Subcutaneous abdominal adipose tissue (tissue), 5 donors: ENCODE measurements at regions not wholly inside any gene's neighbourhood (a gene's known extent, or its start where the extent isn't known, plus 50 kb on each side); places are given as distances from the start of the nearest gene placed in this dataset.

Source experiments
- H3K27ac ChIP-seq: one replicate; pipeline ENCODE4 v1.7.0; 2013; ENCODE audit warnings: low read depth, mild to moderate bottlenecking, inconsistent platforms, low read length, moderate library complexity
- H3K27me3 ChIP-seq, 5 donors: one replicate each; pipeline ENCODE4 v1.7.0; 2013; ENCODE audit warnings: low read length in 5 of 5, inconsistent platforms in 1 of 5; ENCODE audit not compliant: control insufficient read depth in 5 of 5, insufficient read depth in 4 of 5
- H3K36me3 ChIP-seq, 5 donors: one replicate each; pipeline ENCODE4 v1.7.0; 2013; ENCODE audit warnings: low read length in 5 of 5; ENCODE audit not compliant: control insufficient read depth in 5 of 5, insufficient read depth in 5 of 5
- H3K4me1 ChIP-seq, 5 donors: one replicate each; pipeline ENCODE4 v1.7.0; 2013; ENCODE audit warnings: low read length in 5 of 5, mild to moderate bottlenecking in 3 of 5, moderate library complexity in 1 of 5; ENCODE audit not compliant: control insufficient read depth in 5 of 5, insufficient read depth in 5 of 5
- H3K4me3 ChIP-seq, 5 donors: one replicate each; pipeline ENCODE4 v1.7.0; 2013; ENCODE audit warnings: low read length in 5 of 5, low read depth in 1 of 5
- H3K9ac ChIP-seq, 5 donors: one replicate each; pipeline ENCODE4 v1.7.0; 2013; ENCODE audit warnings: low read length in 5 of 5, mild to moderate bottlenecking in 4 of 5, moderate library complexity in 3 of 5
- H3K9me3 ChIP-seq, 5 donors: one replicate each; pipeline ENCODE4 v1.7.0; 2013; ENCODE audit warnings: low read length in 5 of 5; ENCODE audit not compliant: control insufficient read depth in 5 of 5
- donor health status: healthy.
- donor health status: healthy.
- donor health status: healthy.
- donor health status: healthy.
- donor health status: healthy.

DNA sequence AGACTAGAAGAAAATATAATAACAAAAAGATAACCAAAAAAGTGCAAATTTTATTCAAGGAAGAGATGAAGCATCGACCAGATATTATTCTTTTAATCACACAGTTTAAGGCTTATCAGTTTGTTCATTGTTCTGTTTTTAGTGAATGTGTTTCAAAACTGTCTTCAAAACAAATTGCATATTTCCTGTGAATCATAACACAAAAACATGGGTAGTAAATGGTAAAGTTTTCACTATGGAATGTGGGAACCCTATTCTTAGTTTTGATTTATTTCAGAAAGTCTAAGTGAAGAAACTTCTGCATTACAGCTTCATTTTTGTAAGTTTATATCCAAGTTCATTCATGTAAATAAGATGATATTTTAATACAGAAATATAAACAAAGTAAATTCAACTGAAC lies 207.6 kb upstream of the LUZP2 start:
- H3K9me3 ChIP-seq = peaks cover 0 to 4% (median 0%) of the 10 kb centered on the region in 5 donors
- no peak overlapping the region for H3K9ac ChIP-seq
- no peaks in the 10 kb centered on the region for H3K4me1 ChIP-seq
- H3K4me3 ChIP-seq = no peak overlapping the region
- H3K27me3 ChIP-seq = no peaks in the 10 kb centered on the region
- no peaks in the 10 kb centered on the region for H3K36me3 ChIP-seq
- H3K27ac ChIP-seq = no peak overlapping the region

DNA sequence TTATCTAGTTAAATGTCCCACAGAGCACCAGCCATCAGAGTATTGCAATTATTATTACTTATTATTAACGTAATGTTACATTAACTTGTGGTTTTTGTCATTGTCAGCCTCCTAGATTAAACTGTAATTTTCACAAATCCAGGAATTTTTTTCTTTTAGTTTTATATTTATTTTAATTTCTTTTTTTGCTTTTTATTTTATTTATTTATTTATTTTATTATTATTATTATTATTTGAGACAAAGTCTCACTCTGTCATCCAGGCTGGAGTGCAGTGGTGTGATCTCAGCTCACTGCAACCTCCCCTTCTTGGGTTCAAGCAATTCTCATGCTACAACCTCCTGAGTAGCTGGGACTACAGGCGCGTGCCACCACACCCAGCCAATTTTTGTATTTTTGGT lies 202.9 kb upstream of the LUZP2 start:
- Histone ChIP-seq H3K36me3 (no peaks in the 10 kb centered on the region), H3K4me3 (no peak overlapping the region), H3K9ac (no peak overlapping the region), H3K9me3 (no peaks in the 10 kb centered on the region), H3K4me1 (no peaks in the 10 kb centered on the region), H3K27ac (no peak overlapping the region), H3K27me3 (no peaks in the 10 kb centered on the region)

DNA sequence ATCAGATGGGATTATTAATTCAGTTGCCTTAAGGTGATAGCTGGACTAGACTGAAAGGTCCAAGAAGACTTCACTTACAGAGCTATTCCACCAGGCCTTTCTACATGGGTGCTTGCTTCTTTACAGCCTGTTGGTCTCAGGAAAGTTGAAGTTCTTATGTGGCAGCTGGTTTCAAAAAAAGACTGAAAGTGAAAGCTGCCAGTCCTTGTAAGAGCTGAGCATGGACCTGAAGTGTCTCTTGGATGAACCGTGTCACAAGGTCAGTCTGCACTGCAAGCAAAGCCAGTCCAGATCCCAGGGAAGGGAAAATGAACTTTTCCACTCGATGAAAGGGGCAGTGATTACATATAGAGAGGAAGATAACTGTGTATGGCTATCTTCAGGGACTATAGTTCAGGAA lies 201.5 kb upstream of the LUZP2 start:
- no peaks in the 10 kb centered on the region for H3K4me1 ChIP-seq
- no peak overlapping the region for H3K9ac ChIP-seq
- H3K4me3 ChIP-seq = no peak overlapping the region

DNA sequence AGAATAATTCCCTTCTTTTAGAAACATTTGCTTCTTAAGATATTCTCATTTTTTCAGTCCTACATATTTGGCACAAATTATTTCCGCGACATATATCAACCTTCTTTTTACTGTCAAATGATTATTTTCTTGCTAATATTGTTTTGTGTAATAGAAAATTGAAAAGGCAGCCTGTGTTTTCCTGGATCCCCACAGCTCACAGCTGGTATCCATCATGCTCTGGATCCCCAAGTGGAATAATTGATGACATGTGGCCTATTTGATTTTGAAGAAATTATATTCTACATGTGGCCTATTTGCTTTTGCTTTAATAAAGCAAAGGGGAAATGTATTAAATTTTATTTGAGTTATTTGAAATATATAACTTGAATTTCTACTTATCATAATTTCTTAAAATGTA lies 199.4 kb upstream of the LUZP2 start:
- Histone ChIP-seq H3K27me3 (no peaks in the 10 kb centered on the region), H3K27ac (no peak overlapping the region), H3K36me3 (no peaks in the 10 kb centered on the region), H3K9me3 (no peaks in the 10 kb centered on the region), H3K4me3 (no peak overlapping the region), H3K4me1 (no peaks in the 10 kb centered on the region), H3K9ac (no peak overlapping the region)

More for the DNA sequence above, 201.5 kb upstream of the LUZP2 start:
- H3K27ac ChIP-seq = no peak overlapping the region
- H3K9me3 ChIP-seq = no peaks in the 10 kb centered on the region
- no peaks in the 10 kb centered on the region for H3K27me3 ChIP-seq
- H3K36me3 ChIP-seq = no peaks in the 10 kb centered on the region

DNA sequence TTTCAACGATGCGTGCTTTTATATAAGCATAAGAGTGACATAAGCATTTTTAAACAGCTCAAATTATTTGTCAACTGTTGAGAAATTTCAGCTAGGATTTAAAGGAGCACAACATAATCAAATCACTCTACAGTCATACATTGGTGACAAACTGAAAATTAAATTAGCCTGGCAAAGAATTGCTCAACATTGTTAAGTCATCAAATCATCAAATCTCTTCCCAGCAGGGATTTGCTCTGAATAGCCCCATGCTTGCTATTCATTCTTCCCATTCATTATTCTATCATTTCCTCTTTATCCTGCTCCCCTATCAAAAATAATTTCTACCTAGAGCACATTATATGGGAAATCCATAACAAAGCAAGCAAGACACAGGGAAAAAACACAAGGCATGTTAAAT lies 198.7 kb upstream of the LUZP2 start:
- H3K27me3 ChIP-seq = no peaks in the 10 kb centered on the region
- H3K9me3 ChIP-seq = no peaks in the 10 kb centered on the region
- H3K9ac ChIP-seq = no peak overlapping the region
- no peak overlapping the region for H3K4me3 ChIP-seq
- no peaks in the 10 kb centered on the region for H3K4me1 ChIP-seq
- H3K27ac ChIP-seq = no peak overlapping the region
- no peaks in the 10 kb centered on the region for H3K36me3 ChIP-seq

DNA sequence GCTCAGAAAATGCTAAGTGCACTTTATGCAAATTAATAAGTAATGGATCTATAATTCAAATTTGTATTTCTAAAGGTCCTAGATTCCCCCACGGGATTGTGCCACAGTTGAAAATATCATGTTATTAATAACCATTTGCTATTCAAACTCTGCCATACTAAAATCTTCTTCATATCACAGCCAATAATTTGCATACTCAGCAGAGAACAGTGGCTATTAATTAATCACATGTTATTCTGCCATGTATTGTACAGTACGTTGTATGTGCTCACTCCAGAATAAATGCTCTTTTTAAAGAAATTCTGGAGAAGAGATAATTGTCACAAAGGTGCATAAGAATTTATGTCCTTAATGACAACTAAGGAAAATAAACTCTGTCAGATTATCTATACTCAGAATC lies 184.9 kb upstream of the LUZP2 start:
- H3K4me1 ChIP-seq = no peaks in the 10 kb centered on the region
- no peaks in the 10 kb centered on the region for H3K36me3 ChIP-seq
- H3K4me3 ChIP-seq = no peak overlapping the region

DNA sequence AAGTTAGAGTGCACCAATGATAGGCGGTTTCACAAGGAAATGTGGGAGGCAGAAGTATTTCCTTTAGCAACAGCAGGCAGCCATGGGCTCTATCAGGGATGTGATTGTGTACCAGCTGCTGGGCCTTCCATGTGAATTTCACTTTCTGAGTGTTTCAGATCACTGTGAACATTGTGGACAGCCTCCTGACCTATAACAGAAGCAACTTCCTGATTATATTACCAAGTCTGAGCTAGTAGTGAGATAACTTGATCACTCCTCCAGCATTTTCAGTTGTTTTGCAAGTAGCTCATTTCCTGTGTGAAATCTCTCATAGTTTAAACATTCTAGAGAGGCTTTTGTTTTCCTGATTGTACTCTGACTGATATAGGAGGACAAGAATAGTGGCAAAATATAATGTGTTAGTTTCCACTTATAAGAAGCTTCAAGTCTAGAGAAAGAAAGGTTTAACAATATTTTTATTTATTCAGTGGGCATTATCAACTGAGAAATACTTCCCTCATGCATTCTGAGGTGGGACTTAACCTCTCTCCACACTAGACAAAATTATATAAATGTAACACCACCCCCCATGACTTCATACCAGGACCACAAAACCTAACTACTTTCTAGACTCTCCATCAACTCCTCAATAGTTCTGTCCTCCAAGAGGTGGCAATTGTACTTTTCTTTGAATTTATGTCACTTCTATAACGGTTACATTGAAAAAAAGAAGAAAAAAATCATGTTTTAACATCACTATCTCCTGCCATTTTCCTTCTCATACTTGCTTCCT lies 184.2 kb upstream of the LUZP2 start:
- Histone ChIP-seq H3K4me1 (no peaks in the 10 kb centered on the region), H3K9me3 (peaks cover 0 to 6% (median 2%) of the 10 kb centered on the region in 5 donors), H3K36me3 (no peaks in the 10 kb centered on the region), H3K27ac (no peak overlapping the region), H3K9ac (no peak overlapping the region), H3K4me3 (no peak overlapping the region), H3K27me3 (no peaks in the 10 kb centered on the region)

More for the DNA sequence above, 184.9 kb upstream of the LUZP2 start:
- H3K9ac ChIP-seq = no peak overlapping the region
- peaks cover 0 to 6% (median 0%) of the 10 kb centered on the region in 5 donors for H3K9me3 ChIP-seq
- no peak overlapping the region for H3K27ac ChIP-seq
- no peaks in the 10 kb centered on the region for H3K27me3 ChIP-seq

DNA sequence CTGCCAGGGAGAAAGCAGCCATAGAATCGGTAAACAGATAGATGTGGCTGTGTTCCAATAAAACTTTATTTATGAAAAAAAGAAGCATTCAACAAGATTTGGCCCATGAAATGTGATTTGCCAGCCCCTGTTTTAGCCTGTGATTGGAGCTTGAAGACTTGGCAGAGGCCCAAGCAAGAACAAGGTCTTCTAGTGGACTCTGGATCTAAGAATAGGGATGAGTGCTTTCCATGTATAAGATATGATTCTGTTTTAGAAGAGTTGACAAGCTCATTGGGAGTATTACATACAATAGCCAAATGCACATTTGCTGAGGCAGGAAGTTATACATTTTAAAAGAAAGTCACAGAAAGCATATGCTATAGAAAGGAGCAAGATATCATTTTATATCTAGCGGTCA lies 175.6 kb upstream of the LUZP2 start:
- Histone ChIP-seq H3K9me3 (peaks cover 0 to 10% (median 7%) of the 10 kb centered on the region in 5 donors), H3K9ac (no peak overlapping the region), H3K36me3 (no peaks in the 10 kb centered on the region), H3K4me3 (no peak overlapping the region), H3K27ac (no peak overlapping the region), H3K27me3 (no peaks in the 10 kb centered on the region), H3K4me1 (no peaks in the 10 kb centered on the region)

DNA sequence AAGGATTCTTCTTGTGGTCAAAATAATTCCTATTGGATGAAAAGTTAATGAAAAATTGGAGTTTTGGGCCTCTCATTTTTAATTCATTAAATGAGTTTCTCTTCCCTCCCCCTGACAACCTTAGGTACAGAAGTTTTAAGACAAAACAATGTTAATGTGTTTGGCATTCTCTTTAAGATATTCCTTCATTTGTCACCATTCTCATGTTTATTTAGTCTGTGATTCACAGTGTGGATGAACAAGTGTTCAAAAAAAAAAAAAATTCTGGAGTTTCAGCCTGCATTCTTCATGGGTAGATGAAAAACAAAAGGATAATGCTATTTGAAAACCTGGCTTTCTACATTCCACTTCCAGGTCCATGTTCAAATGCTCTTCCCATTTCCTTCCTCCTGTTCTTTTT lies 172.6 kb upstream of the LUZP2 start:
- Histone ChIP-seq H3K27me3 (no peaks in the 10 kb centered on the region), H3K9me3 (no peaks in the 10 kb centered on the region), H3K27ac (no peak overlapping the region), H3K4me1 (no peaks in the 10 kb centered on the region), H3K4me3 (no peak overlapping the region), H3K9ac (no peak overlapping the region), H3K36me3 (no peaks in the 10 kb centered on the region)

DNA sequence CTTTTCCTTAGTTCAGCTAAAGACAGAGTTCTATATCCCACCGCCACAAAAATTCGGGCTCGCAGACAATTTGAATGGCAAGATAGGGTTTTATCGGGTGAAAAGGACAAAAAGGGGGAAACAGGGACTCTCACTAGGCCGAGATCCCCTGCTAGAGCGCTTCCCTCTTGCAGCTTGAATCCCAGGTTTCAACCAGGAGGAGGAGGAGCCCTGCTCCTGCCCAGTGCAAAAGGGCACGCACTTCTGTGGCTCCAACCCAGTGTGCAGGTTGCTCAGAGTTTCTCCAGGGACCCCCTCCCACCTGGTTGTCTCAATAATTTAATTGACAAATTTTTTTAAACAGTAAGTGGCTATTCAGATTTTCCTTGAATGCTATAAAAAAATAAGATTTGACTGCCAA lies 152.6 kb upstream of the LUZP2 start:
- Histone ChIP-seq H3K27ac (no peak overlapping the region), H3K9ac (no peak overlapping the region), H3K36me3 (no peaks in the 10 kb centered on the region), H3K4me1 (no peaks in the 10 kb centered on the region), H3K4me3 (no peak overlapping the region), H3K27me3 (no peaks in the 10 kb centered on the region), H3K9me3 (no peaks in the 10 kb centered on the region)
